NCI-H2171 treated with DMSO at 0.1 percent for 48 hours (cell line): ENCODE measurements at regions not wholly inside any gene's neighbourhood (a gene's known extent, or its start where the extent isn't known, plus 50 kb on each side); places are given as distances from the start of the nearest gene placed in this dataset.
"Not testable (repeated sequence)": the region's sequence is repeated elsewhere in the genome, so short reads cannot be mapped to it uniquely, and the experiment has no call there.

Experiments
- DNase-seq: peaks from one replicate; lab custom pipeline; 2025; lab: John Stamatoyannopoulos, UW

- no peak for DNase-seq
These were observed 359.7 kb upstream of the ZNF32 start for GRCh38 chr10:44008270-44008916.

GRCh38 chr10:44006771-44007170, 358.1 kb upstream of the ZNF32 start:
- DNase-seq: no peak

GRCh38 chr10:44005788-44006099, 357.1 kb upstream of the ZNF32 start:
- no peak for DNase-seq

- DNase-seq: no peak
These were observed 356.5 kb upstream of the ZNF32 start for GRCh38 chr10:44004913-44005787.

- DNase-seq: no peak
These were observed 349.5 kb upstream of the ZNF32 start for GRCh38 chr10:43998021-43998809.

- no peak for DNase-seq
These were observed 348.6 kb upstream of the ZNF32 start for GRCh38 chr10:43997330-43997729.

GRCh38 chr10:43994539-43994938, 345.9 kb upstream of the ZNF32 start:
- DNase-seq: no peak

GRCh38 chr10:43992816-43993215, 344.1 kb upstream of the ZNF32 start:
- not testable (repeated sequence) for DNase-seq

- DNase-seq: no peak
These were observed 337.7 kb upstream of the ZNF32 start for GRCh38 chr10:43986374-43986773.

GRCh38 chr10:43985941-43986340, 337.3 kb upstream of the ZNF32 start:
- no peak for DNase-seq

- DNase-seq: no peak
These were observed 335.2 kb upstream of the ZNF32 start for GRCh38 chr10:43983856-43984271.

- no peak for DNase-seq
These were observed 334.7 kb upstream of the ZNF32 start for GRCh38 chr10:43983405-43983804.

- no peak for DNase-seq
These were observed 333.6 kb upstream of the ZNF32 start for GRCh38 chr10:43982250-43982649.

- DNase-seq: no peak
These were observed 333.0 kb upstream of the ZNF32 start for GRCh38 chr10:43981696-43982095.

GRCh38 chr10:43981232-43981631, 332.6 kb upstream of the ZNF32 start:
- no peak for DNase-seq

GRCh38 chr10:43980715-43981114, 332.0 kb upstream of the ZNF32 start:
- DNase-seq: no peak

- no peak for DNase-seq
These were observed 331.6 kb upstream of the ZNF32 start for GRCh38 chr10:43980313-43980712.

GRCh38 chr10:43979551-43979950, 330.9 kb upstream of the ZNF32 start:
- DNase-seq: no peak

- no peak for DNase-seq
These were observed 330.3 kb upstream of the ZNF32 start for GRCh38 chr10:43978936-43979335.

- no peak for DNase-seq
These were observed 329.4 kb upstream of the ZNF32 start for GRCh38 chr10:43978091-43978490.

- no peak for DNase-seq
These were observed 327.6 kb upstream of the ZNF32 start for GRCh38 chr10:43976292-43976691.

- no peak for DNase-seq
These were observed 325.1 kb upstream of the ZNF32 start for GRCh38 chr10:43973801-43974200.
